22Rv1 (cell line): ENCODE measurements at regions not wholly inside any gene's neighbourhood (a gene's known extent, or its start where the extent isn't known, plus 50 kb on each side); places are given as distances from the start of the nearest gene placed in this dataset.

Experiments
- H3K27ac ChIP-seq: fragments of 450-650 bp; 2 replicates; pipeline ENCODE4 v1.5.1; 2017
- ZFX ChIP-seq: fragments of 450-650 bp; IDR thresholded peaks from 2 replicates; pipeline ENCODE4 v1.6.1; 2017; ENCODE audit warnings: antibody characterized with exemption, borderline replicate concordance
- TF ChIP-seq, protein P1 (sequence below): fragments of 450-650 bp; IDR thresholded peaks from 2 replicates; pipeline ENCODE4 v1.5.1; 2017; ENCODE audit warnings: mild to moderate bottlenecking

DNA sequence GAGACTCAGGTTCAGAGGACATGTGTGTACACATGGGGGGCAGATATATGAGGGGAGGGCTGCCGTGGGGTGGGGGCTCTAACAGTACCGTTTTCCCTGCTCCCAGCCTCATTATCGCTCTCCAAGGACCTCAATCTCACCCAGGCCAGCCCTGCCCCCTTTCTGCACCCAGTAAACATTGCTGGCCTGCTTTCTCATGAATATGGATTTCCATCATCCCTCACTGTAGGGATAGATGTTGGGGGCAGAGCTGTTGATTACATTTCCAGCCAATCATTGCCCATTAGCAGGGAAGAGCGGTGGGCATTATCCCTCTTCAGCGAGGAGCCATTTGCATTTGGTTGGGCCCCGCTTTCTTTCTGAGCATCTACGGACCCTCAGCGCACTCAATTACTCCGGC, 273.8 kb downstream of the RPS6KC1 start:
- TF ChIP-seq, protein P1, sequence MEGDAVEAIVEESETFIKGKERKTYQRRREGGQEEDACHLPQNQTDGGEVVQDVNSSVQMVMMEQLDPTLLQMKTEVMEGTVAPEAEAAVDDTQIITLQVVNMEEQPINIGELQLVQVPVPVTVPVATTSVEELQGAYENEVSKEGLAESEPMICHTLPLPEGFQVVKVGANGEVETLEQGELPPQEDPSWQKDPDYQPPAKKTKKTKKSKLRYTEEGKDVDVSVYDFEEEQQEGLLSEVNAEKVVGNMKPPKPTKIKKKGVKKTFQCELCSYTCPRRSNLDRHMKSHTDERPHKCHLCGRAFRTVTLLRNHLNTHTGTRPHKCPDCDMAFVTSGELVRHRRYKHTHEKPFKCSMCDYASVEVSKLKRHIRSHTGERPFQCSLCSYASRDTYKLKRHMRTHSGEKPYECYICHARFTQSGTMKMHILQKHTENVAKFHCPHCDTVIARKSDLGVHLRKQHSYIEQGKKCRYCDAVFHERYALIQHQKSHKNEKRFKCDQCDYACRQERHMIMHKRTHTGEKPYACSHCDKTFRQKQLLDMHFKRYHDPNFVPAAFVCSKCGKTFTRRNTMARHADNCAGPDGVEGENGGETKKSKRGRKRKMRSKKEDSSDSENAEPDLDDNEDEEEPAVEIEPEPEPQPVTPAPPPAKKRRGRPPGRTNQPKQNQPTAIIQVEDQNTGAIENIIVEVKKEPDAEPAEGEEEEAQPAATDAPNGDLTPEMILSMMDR, result no peak
- no peak for TF ChIP-seq ZFX
- H3K27ac ChIP-seq, result no peak overlapping the region

- no peak for TF ChIP-seq ZFX
- TF ChIP-seq, protein P1, result no peak
- H3K27ac ChIP-seq, result no peak overlapping the region
These were observed 274.4 kb downstream of the RPS6KC1 start for GRCh38 chr1:213325482-213325881.

GRCh38 chr1:213326281-213327016, 275.4 kb downstream of the RPS6KC1 start:
- no peak for TF ChIP-seq ZFX
- TF ChIP-seq, protein P1, result no peak
- H3K27ac ChIP-seq, result no peak overlapping the region

GRCh38 chr1:213327017-213327667, 276.1 kb downstream of the RPS6KC1 start:
- no peak overlapping the region for H3K27ac ChIP-seq
- TF ChIP-seq, protein P1, result no peak
- TF ChIP-seq ZFX, result no peak

DNA sequence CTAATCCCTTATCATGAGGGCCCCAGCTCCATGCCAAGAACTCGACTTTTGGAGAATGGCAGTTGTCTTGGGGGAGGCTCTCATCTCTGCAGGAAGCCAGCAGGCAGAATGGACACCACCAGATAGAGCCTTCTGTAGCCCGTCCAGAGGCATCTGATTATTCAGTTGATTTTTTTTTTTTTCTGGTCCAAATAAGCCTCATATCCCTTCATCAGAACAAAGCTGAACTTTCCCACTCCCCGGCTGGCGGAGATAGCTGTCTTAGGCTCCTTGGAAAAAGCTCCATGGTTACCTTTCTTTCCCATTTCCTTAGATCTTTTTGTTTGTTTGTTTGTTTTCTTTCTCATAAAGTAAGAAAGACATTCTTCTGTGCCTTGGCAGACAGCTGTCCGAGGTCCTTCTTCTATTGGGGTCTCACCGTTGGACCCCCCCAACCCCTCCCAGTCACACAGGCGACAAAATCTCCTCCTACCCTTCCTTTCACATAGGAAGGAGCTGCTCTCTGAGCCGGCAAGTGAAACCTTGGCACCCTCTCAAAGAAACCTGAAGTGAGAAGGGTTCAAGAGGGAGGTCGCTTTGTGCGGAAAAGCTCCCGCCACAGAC, 278.5 kb downstream of the RPS6KC1 start:
- no peak overlapping the region for H3K27ac ChIP-seq
- TF ChIP-seq ZFX, result no peak
- TF ChIP-seq, protein P1, result no peak

DNA sequence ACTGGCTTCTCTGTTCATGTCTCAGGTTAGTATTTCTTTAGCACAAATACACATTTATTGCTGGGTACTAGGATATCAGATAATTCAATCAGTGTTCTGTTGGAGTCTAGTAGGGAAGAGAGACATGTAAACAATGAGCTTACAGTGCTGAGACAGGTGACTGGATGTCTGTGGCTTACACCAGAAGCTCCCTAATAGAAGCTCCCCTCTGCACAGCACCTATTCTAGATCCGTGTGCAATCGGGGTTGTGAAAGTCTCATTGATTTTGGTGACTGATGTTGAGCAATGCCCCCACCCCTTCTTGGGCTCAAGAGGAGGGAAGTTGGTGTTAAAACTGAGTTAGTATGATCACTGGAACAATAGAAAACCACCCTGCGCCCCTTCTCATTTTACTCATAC, 279.2 kb downstream of the RPS6KC1 start:
- TF ChIP-seq, protein P1, result no peak
- TF ChIP-seq ZFX, result no peak
- H3K27ac ChIP-seq, result no peak overlapping the region
